A549 (cell line): ENCODE measurements at regions not wholly inside any gene's neighbourhood (a gene's known extent, or its start where the extent isn't known, plus 50 kb on each side); places are given as distances from the start of the nearest gene placed in this dataset.

Experiments used
- ATAC-seq, 2 experiments: fragments of 200-7000 bp in 1 of 2; fragments of >200 bp in 1 of 2; cut with Nextera tagmentation in 1 of 2; cut with Tn5 transposase in 1 of 2; 3 replicates each; pipeline versions ENCODE4 v1.8.0 to v1.9.1; 2018 to 2020; ENCODE audit warnings: mild to moderate bottlenecking in 1 of 2, moderate library complexity in 1 of 2
- CTCF ChIA-PET: fragments of 300-600 bp; sonication (Branson Sonifier 250); formaldehyde crosslinking; extraction: SDS; loops from one replicate; lab custom pipeline; 2021; ENCODE audit warnings: antibody characterized with exemption, inconsistent platforms; lab: Yijun Ruan, JAX
- POLR2A ChIA-PET: fragments of 350-600 bp; formaldehyde crosslinking; extraction: SDS; loops from one replicate; lab custom pipeline; 2021; ENCODE audit warnings: antibody characterized with exemption, inconsistent platforms; lab: Yijun Ruan, JAX
- DNase-seq, 2 experiments: peaks; one replicate each; pipeline versions ENCODE4 v3.0.0 to v3.0.0-alpha.2; 2011 to 2016; ENCODE audit warnings: low read depth in 1 of 2, low spot score in 1 of 2
- FAIRE-seq: peaks from 2 replicates; lab custom pipeline; 2011; peaks lifted over from hg19 to GRCh38; lab: Jason Lieb, UNC
- H3K27ac ChIP-seq, 2 experiments: fragments of >200 bp; sonication (Bioruptor Twin); formaldehyde crosslinking; 3 replicates each; pipeline ENCODE4 v1.5.1; 2016 to 2017
- H3K4me1 ChIP-seq: fragments of >200 bp; sonication (Bioruptor Twin); formaldehyde crosslinking; 3 replicates; pipeline ENCODE4 v1.6.1; 2016
- H3K4me2 ChIP-seq: fragments of >200 bp; sonication (Bioruptor Twin); formaldehyde crosslinking; 3 replicates; pipeline ENCODE4 v1.6.1; 2016
- H3K4me3 ChIP-seq: fragments of >200 bp; sonication (Bioruptor Twin); formaldehyde crosslinking; 3 replicates; pipeline ENCODE4 v1.5.1; 2016
- H3K9me3 ChIP-seq: fragments of >200 bp; sonication (Bioruptor Twin); formaldehyde crosslinking; 3 replicates; pipeline ENCODE4 v1.6.1; 2016
- BHLHE40 ChIP-seq: IDR thresholded peaks from 2 replicates; pipeline ENCODE4 v1.6.1; 2012; ENCODE audit warnings: low read depth, low read length, inconsistent platforms
- CBX8 ChIP-seq: fragments of 200-600 bp; sonication (generic); IDR thresholded peaks from 2 replicates; pipeline ENCODE4 v1.6.1; 2016
- E2F6 ChIP-seq: IDR thresholded peaks from 2 replicates; pipeline ENCODE4 v1.6.1; 2012; ENCODE audit warnings: low read depth, borderline replicate concordance
- EHMT2 ChIP-seq: fragments of 200-600 bp; sonication (generic); IDR thresholded peaks from 2 replicates; pipeline ENCODE4 v1.6.1; 2016; ENCODE audit warnings: antibody characterized with exemption, low read depth, mild to moderate bottlenecking, moderate library complexity
- ESRRA ChIP-seq: fragments of 150-350 bp; IDR thresholded peaks from 2 replicates; pipeline ENCODE4 v1.6.1; 2014; ENCODE audit warnings: mild to moderate bottlenecking, low read length, borderline replicate concordance
- FOSL2 ChIP-seq, 2 experiments: fragments of 450-650 bp in 1 of 2; fragments of >200 bp in 1 of 2; sonication (Bioruptor Twin) in 1 of 2; formaldehyde crosslinking; IDR thresholded peaks; 2 replicates each; pipeline versions ENCODE4 v1.5.0 to v1.6.1; 2016 to 2020; ENCODE audit warnings: mild to moderate bottlenecking in 1 of 2, moderate library complexity in 1 of 2
- HMGXB4 ChIP-seq: fragments of 250-450 bp; sonication (Bioruptor Pico); IDR thresholded peaks from 2 replicates; pipeline ENCODE4 v1.5.0; 2021; ENCODE audit warnings: mild to moderate bottlenecking, moderate library complexity, borderline replicate concordance
- HOXB5 ChIP-seq: fragments of 250-450 bp; sonication (Bioruptor Pico); IDR thresholded peaks from 2 replicates; pipeline ENCODE4 v1.5.0; 2020; ENCODE audit warnings: mild to moderate bottlenecking, moderate library complexity
- JUN ChIP-seq, 2 experiments: fragments of >200 bp; sonication (Bioruptor Twin); formaldehyde crosslinking; IDR thresholded peaks; 2 replicates in 1 of 2; 3 replicates in 1 of 2; pipeline ENCODE4 v1.6.1; 2016 to 2017
- JUNB ChIP-seq: fragments of >200 bp; sonication (Bioruptor Twin); formaldehyde crosslinking; IDR thresholded peaks from 2 replicates; pipeline ENCODE4 v1.6.1; 2016
- KDM1A ChIP-seq: fragments of 200-600 bp; sonication (generic); IDR thresholded peaks from 2 replicates; pipeline ENCODE4 v1.6.1; 2016; ENCODE audit warnings: low read depth, mild to moderate bottlenecking
- KDM5A ChIP-seq: fragments of 200-600 bp; sonication (generic); IDR thresholded peaks from 2 replicates; pipeline ENCODE4 v1.6.1; 2016; ENCODE audit warnings: antibody characterized with exemption, mild to moderate bottlenecking
- MAFK ChIP-seq: fragments of 450-650 bp; IDR thresholded peaks from 2 replicates; pipeline ENCODE4 v1.6.1; 2014; ENCODE audit not compliant: partially characterized antibody
- MAX ChIP-seq: IDR thresholded peaks from 2 replicates; pipeline ENCODE4 v1.6.1; 2012
- MYC ChIP-seq: IDR thresholded peaks from 2 replicates; pipeline ENCODE4 v1.6.1; 2012; ENCODE audit warnings: mild to moderate bottlenecking, inconsistent platforms, low read length, improper control_type of control experiment, borderline replicate concordance
- NPAS2 ChIP-seq: fragments of 250-450 bp; sonication (Bioruptor Pico); IDR thresholded peaks from 2 replicates; pipeline ENCODE4 v1.8.0; 2022; ENCODE audit warnings: mild to moderate bottlenecking, moderate library complexity, borderline replicate concordance
- PHF8 ChIP-seq: fragments of 200-600 bp; sonication (generic); IDR thresholded peaks from 2 replicates; pipeline ENCODE4 v1.6.1; 2016; ENCODE audit warnings: low read depth, mild to moderate bottlenecking, antibody characterized with exemption, moderate library complexity, borderline replicate concordance
- POLR2A ChIP-seq: IDR thresholded peaks from 2 replicates; pipeline ENCODE4 v1.6.1; 2012; ENCODE audit warnings: mild to moderate bottlenecking, low read length
- RAD21 ChIP-seq, 2 experiments: fragments of >200 bp in 1 of 2; sonication (Bioruptor Twin) in 1 of 2; formaldehyde crosslinking in 1 of 2; IDR thresholded peaks in 1 of 2; conservative IDR thresholded peaks in 1 of 2; 2 replicates in 1 of 2; 3 replicates in 1 of 2; pipeline ENCODE4 v1.6.1; 2012 to 2018; ENCODE audit warnings: inconsistent platforms in 1 of 2
- RFX5 ChIP-seq: fragments of 450-650 bp; IDR thresholded peaks from 2 replicates; pipeline ENCODE4 v1.7.1; 2014; ENCODE audit warnings: antibody characterized with exemption, mild to moderate bottlenecking, moderate library complexity
- TFCP2L1 ChIP-seq: fragments of 250-450 bp; sonication (Bioruptor Pico); IDR thresholded peaks from 2 replicates; pipeline ENCODE4 v1.5.0; 2021; ENCODE audit warnings: mild to moderate bottlenecking
- ZC3H11A ChIP-seq: fragments of 450-650 bp; IDR thresholded peaks from 2 replicates; pipeline ENCODE4 v1.6.1; 2014; ENCODE audit warnings: antibody characterized with exemption, mild to moderate bottlenecking
- ZNF302 ChIP-seq: fragments of 250-450 bp; sonication (Bioruptor Pico); IDR thresholded peaks from 2 replicates; pipeline ENCODE4 v1.9.0; 2021; ENCODE audit warnings: inconsistent platforms, mild to moderate bottlenecking, moderate library complexity
- WGBS: methylation state at CpG from one replicate; pipeline ENCODE4 v1.1.6; 2017; ENCODE audit errors: missing lambda C conversion rate; 5-methylcytosine and 5-hydroxymethylcytosine counted together
- TF ChIP-seq, protein P1 (sequence below): fragments of 250-450 bp; sonication (Bioruptor Pico); IDR thresholded peaks from 2 replicates; pipeline ENCODE4 v1.5.0; 2020; ENCODE audit warnings: low read depth, mild to moderate bottlenecking, moderate library complexity
- TF ChIP-seq, protein P2 (sequence below): fragments of >200 bp; sonication (Bioruptor Twin); formaldehyde crosslinking; IDR thresholded peaks from 3 replicates; pipeline ENCODE4 v1.6.1; 2016

GRCh38 chr10:121418126-121418777 is 180.0 kb downstream of the FGFR2 start:
- ATAC-seq (peak in 1 of 2 experiments; percentile 72; a peak in 1 of 6 replicates), DNase-seq (no peak), FAIRE-seq (no peak)
- POLR2A ChIA-PET, result no interaction called here
- CTCF ChIA-PET, result no interaction called here
- no peak overlapping the region; the same call in 2 of the 3 replicates for H3K4me2 ChIP-seq
- TF ChIP-seq KDM5A (no peak), FOSL2 (IDR thresholded peaks at IDR 0.05) (0 out of 2 replicates have a peak, but pooled peaks have one; percentile 22), FOSL2 (CRISPR knock-in tag; IDR thresholded peaks at IDR 0.05) (no peak), PHF8 (no peak)
- TF ChIP-seq, all 56 proteins: peak for 1
- Histone ChIP-seq H3K4me3 (no peak overlapping the region), H3K9me3 (no peaks in the 10 kb centered on the region), H3K4me1 (0 out of 3 replicates have a peak, but pooled peaks cover 4% of the 10 kb centered on the region), H3K27ac (no peak overlapping the region)
- WGBS, result 0% methylated on average over 1 of the region's 1 CpG

DNA sequence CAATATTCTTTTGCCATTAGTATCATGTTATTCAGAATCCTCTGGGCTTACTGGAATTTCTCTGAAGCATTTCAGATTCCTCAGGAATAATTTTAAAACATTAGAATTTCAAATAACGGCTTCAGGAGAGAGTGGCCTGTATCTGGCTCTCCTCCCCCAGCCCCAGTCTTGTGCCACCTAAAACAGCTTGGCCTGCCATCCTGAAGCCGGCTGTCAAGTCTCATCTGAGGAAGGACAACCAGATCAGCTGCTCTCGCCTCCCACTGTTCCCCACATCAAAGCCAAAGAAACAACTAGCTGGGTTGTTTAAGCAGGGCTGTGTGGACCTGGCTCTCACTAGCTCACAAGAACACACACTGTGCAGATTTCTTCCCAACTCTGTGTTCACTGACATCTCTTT is 178.2 kb downstream of the FGFR2 start:
- Histone ChIP-seq H3K4me3 (no peak overlapping the region), H3K27ac (no peak overlapping the region), H3K4me2 (no peak overlapping the region), H3K4me1 (0 out of 3 replicates have a peak, but pooled peaks cover 4% of the 10 kb centered on the region), H3K9me3 (no peaks in the 10 kb centered on the region)
- POLR2A ChIA-PET, result no interaction called here
- FAIRE-seq (no peak), ATAC-seq (no peak), DNase-seq (no peak)
- CTCF ChIA-PET, result interaction anchor here (1.5 kb wide), 1 partner anchor 10 kb away, joined by 3 read pairs; no protein-coding TSS in a partner anchor
- 32% methylated on average over 3 of the region's 3 CpGs for WGBS
- TF ChIP-seq RFX5, result no peak
- no peak for TF ChIP-seq E2F6
- TF ChIP-seq MAX, result no peak
- TF ChIP-seq, protein P1, sequence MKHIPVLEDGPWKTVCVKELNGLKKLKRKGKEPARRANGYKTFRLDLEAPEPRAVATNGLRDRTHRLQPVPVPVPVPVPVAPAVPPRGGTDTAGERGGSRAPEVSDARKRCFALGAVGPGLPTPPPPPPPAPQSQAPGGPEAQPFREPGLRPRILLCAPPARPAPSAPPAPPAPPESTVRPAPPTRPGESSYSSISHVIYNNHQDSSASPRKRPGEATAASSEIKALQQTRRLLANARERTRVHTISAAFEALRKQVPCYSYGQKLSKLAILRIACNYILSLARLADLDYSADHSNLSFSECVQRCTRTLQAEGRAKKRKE (CRISPR knock-in tag), result no peak
- TF ChIP-seq CBX8, result no peak
- TF ChIP-seq, protein P2, sequence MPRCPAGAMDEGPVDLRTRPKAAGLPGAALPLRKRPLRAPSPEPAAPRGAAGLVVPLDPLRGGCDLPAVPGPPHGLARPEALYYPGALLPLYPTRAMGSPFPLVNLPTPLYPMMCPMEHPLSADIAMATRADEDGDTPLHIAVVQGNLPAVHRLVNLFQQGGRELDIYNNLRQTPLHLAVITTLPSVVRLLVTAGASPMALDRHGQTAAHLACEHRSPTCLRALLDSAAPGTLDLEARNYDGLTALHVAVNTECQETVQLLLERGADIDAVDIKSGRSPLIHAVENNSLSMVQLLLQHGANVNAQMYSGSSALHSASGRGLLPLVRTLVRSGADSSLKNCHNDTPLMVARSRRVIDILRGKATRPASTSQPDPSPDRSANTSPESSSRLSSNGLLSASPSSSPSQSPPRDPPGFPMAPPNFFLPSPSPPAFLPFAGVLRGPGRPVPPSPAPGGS, result no peak
- no peak for TF ChIP-seq ESRRA
- no peak for TF ChIP-seq JUN (IDR thresholded peaks at IDR 0.05)
- no peak for TF ChIP-seq ZNF302
- no peak for TF ChIP-seq ZC3H11A
- TF ChIP-seq JUNB, result no peak
- TF ChIP-seq MAFK, result no peak
- no peak for TF ChIP-seq KDM1A
- no peak for TF ChIP-seq HOXB5 (CRISPR knock-in tag)
- no peak for TF ChIP-seq RAD21 (conservative IDR thresholded peaks at IDR 0.05 in 1 of 2, IDR thresholded peaks at IDR 0.05 in 1 of 2)
- TF ChIP-seq BHLHE40, result no peak
- no peak for TF ChIP-seq EHMT2
- TF ChIP-seq MYC, result no peak

GRCh38 chr10:121422096-121422495 is 176.1 kb downstream of the FGFR2 start:
- DNase-seq (no peak), ATAC-seq (no peak), FAIRE-seq (no peak)
- Histone ChIP-seq H3K4me1 (0 out of 3 replicates have a peak, but pooled peaks cover 4% of the 10 kb centered on the region), H3K4me3 (no peak overlapping the region), H3K9me3 (no peaks in the 10 kb centered on the region), H3K27ac (no peak overlapping the region), H3K4me2 (no peak overlapping the region)
- CTCF ChIA-PET, result no interaction called here
- no peak for TF ChIP-seq POLR2A
- TF ChIP-seq EHMT2, result no peak
- no peak for TF ChIP-seq NPAS2 (CRISPR knock-in tag)
- no peak for TF ChIP-seq HMGXB4 (CRISPR knock-in tag)
- no peak for TF ChIP-seq TFCP2L1 (CRISPR knock-in tag)
- TF ChIP-seq HOXB5 (CRISPR knock-in tag), result no peak
- POLR2A ChIA-PET, result no interaction called here
- WGBS, result 35% methylated on average over 7 of the region's 7 CpGs
